Stimulated activated effector memory CD8-positive, alpha-beta T cell treated with anti-CD3 and anti-CD28 coated beads, Interleukin-12 subunit alpha, Interleukin-12 subunit beta, amount 100 ng/mL, for 72 hours (primary cell): ENCODE measurements at regions not wholly inside any gene's neighbourhood (a gene's known extent, or its start where the extent isn't known, plus 50 kb on each side); places are given as distances from the start of the nearest gene placed in this dataset.
"Not testable (repeated sequence)": the region's sequence is repeated elsewhere in the genome, so short reads cannot be mapped to it uniquely, and the experiment has no call there.

Experiments
- ATAC-seq: fragments of 150-1000 bp; cut with Tn5 transposase; 2 replicates; pipeline ENCODE4 v1.10.0; 2021
- DNase-seq, 2 donors: peaks; one replicate each; pipeline ENCODE4 v3.0.0; 2021 to 2022; ENCODE audit warnings: low spot score in 2 of 2
- H3K27ac Mint-ChIP-seq: one replicate; pipeline ENCODE4 v1.8.0; 2022; ENCODE audit warnings: mild to moderate bottlenecking, mixed read lengths
- H3K36me3 Mint-ChIP-seq: one replicate; pipeline ENCODE4 v1.8.0; 2022; ENCODE audit warnings: mild to moderate bottlenecking, mixed read lengths
- H3K4me1 Mint-ChIP-seq: one replicate; pipeline ENCODE4 v1.8.0; 2022; ENCODE audit warnings: mixed read lengths
- H3K4me3 Mint-ChIP-seq: one replicate; pipeline ENCODE4 v1.8.0; 2022; ENCODE audit warnings: mild to moderate bottlenecking, mixed read lengths
- H3K9me3 Mint-ChIP-seq: one replicate; pipeline ENCODE4 v1.8.0; 2022; ENCODE audit warnings: mixed read lengths

- Mint-ChIP-seq H3K4me1 (no peaks in the 10 kb centered on the region), H3K36me3 (no peaks in the 10 kb centered on the region), H3K27ac (no peak overlapping the region), H3K9me3 (no peaks in the 10 kb centered on the region), H3K4me3 (no peak overlapping the region)
- DNase-seq: no peak
- no peak for ATAC-seq
Observed at GRCh38 chr1:166630369-166630768, 208.9 kb upstream of the POGK start.

GRCh38 chr1:166638137-166638536 lies 201.1 kb upstream of the POGK start:
- H3K4me1 Mint-ChIP-seq: no peaks in the 10 kb centered on the region
- DNase-seq: no peak
- ATAC-seq: no peak
- no peak overlapping the region for H3K27ac Mint-ChIP-seq
- H3K9me3 Mint-ChIP-seq: no peaks in the 10 kb centered on the region
- H3K4me3 Mint-ChIP-seq: no peak overlapping the region
- H3K36me3 Mint-ChIP-seq: no peaks in the 10 kb centered on the region

DNA sequence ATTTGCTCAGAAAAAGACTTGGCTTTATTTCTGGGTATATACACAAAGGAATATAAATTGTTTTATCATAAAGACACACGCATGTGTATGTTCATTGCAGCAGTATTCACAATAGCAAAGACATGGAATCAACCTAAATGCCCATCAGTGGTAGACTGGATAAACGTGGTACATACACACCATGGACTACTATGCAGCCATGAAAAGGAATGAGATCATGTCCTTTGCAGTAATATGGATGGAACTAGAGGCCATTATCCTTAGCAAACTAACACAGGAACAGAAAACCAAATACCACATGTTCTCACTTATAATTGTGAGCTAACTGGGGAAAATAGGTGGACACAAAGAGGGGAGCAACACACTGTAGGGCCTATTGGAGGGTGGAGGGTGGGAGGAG lies 182.0 kb upstream of the POGK start:
- H3K36me3 Mint-ChIP-seq, H3K27ac Mint-ChIP-seq, H3K4me1 Mint-ChIP-seq, H3K9me3 Mint-ChIP-seq, ATAC-seq, DNase-seq, H3K4me3 Mint-ChIP-seq: not testable (repeated sequence)

GRCh38 chr1:166666790-166667189 lies 172.5 kb upstream of the POGK start:
- H3K9me3 Mint-ChIP-seq, H3K4me3 Mint-ChIP-seq, H3K27ac Mint-ChIP-seq: not testable (repeated sequence)

DNA sequence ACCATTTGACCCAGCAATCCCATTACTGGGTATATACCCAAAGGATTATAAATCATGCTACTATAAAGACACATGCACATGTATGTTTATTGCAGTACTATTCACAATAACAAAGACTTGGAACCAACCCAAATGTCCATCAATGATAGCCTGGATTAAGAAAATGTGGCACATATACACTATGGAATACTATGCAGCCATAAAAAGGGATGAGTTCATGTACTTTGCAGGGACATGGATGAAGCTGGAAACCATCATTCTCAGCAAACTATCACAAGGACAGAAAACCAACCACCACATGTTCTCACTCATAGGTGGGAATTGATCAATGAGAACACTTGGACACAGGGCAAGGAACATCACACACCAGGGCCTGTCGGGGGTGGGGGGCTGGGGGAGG lies 171.7 kb upstream of the POGK start:
- ATAC-seq: not testable (repeated sequence)

More at GRCh38 chr1:166666790-166667189, 172.5 kb upstream of the POGK start:
- ATAC-seq, DNase-seq, H3K4me1 Mint-ChIP-seq, H3K36me3 Mint-ChIP-seq: not testable (repeated sequence)

DNA sequence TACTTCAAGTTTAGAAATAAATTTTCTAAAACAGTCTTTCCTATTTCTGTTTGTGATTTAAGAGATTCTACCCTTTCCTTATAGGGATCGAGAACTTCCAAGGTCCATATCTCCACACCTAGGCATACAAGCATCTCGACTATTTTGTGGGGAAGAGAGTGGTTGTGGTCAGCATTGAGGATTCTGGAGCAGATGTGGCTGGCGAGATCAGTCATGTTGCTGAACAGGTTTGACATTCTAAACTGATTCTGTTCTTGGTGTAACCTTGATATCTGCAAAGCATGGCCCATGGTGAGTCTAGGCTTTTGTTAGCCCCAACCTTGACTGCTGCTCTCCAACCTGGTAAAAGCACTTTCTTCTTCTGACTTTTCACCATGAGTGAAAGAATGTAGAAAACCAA lies 167.6 kb upstream of the POGK start:
- DNase-seq (no peak), ATAC-seq (no peak)
- Mint-ChIP-seq H3K4me1 (peaks cover 14% of the 10 kb centered on the region), H3K9me3 (no peaks in the 10 kb centered on the region), H3K36me3 (no peaks in the 10 kb centered on the region), H3K27ac (no peak overlapping the region), H3K4me3 (no peak overlapping the region)

More for the DNA sequence above, 171.7 kb upstream of the POGK start:
- DNase-seq, H3K36me3 Mint-ChIP-seq, H3K4me1 Mint-ChIP-seq, H3K27ac Mint-ChIP-seq, H3K4me3 Mint-ChIP-seq, H3K9me3 Mint-ChIP-seq: not testable (repeated sequence)

GRCh38 chr1:166673722-166674121 lies 165.6 kb upstream of the POGK start:
- no peak overlapping the region for H3K4me3 Mint-ChIP-seq
- DNase-seq (no peak), ATAC-seq (no peak)
- no peak overlapping the region for H3K27ac Mint-ChIP-seq
- no peaks in the 10 kb centered on the region for H3K9me3 Mint-ChIP-seq
- no peaks in the 10 kb centered on the region for H3K36me3 Mint-ChIP-seq
- peaks cover 14% of the 10 kb centered on the region for H3K4me1 Mint-ChIP-seq

GRCh38 chr1:166675213-166675612 lies 164.1 kb upstream of the POGK start:
- DNase-seq: no peak

DNA sequence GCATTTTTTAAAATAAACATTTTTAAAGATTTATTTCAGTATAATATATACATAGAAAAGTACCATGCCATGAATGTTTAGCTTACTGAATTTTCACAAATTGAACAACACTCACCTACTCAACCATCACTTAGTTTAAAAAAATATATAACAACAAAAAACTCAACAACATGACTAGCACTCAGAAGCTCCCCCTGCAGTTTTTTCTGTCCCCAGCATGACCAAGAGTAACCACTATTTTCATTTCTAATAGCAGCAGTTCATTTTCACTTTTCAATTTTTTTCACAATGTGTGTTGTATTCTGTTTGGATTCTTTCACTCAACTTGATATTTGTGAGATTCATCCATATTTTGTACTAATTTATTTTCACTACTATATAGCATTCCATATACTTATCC lies 162.3 kb upstream of the POGK start:
- Mint-ChIP-seq H3K27ac (no peak overlapping the region), H3K4me3 (no peak overlapping the region), H3K9me3 (no peaks in the 10 kb centered on the region), H3K4me1 (peaks cover 14% of the 10 kb centered on the region), H3K36me3 (no peaks in the 10 kb centered on the region)
- DNase-seq: no peak
- ATAC-seq: no peak

More at GRCh38 chr1:166675213-166675612, 164.1 kb upstream of the POGK start:
- Mint-ChIP-seq H3K27ac (no peak overlapping the region), H3K4me3 (no peak overlapping the region), H3K4me1 (peaks cover 14% of the 10 kb centered on the region), H3K36me3 (no peaks in the 10 kb centered on the region), H3K9me3 (no peaks in the 10 kb centered on the region)
- no peak for ATAC-seq

DNA sequence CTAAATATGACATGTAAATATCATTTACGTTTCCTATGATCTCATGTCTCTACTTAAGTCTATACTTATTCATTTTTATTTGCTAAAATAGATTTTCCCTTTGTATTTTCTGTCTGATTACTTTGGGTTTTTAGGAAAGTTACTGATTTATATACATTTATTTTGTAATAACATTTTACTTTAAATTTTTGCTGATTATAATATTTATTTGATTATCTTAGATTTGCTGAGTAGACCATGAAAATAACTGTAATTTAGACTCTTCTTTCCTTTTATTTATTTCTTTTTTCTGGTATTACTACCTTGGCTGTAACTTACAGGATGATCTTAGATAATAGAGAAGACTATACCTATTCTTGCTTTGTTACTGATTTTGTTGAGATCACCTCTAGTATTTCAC lies 159.9 kb upstream of the POGK start:
- H3K9me3 Mint-ChIP-seq: no peaks in the 10 kb centered on the region
- no peaks in the 10 kb centered on the region for H3K4me1 Mint-ChIP-seq
- ATAC-seq: no peak
- no peak for DNase-seq
- no peaks in the 10 kb centered on the region for H3K36me3 Mint-ChIP-seq
- H3K4me3 Mint-ChIP-seq: no peak overlapping the region
- H3K27ac Mint-ChIP-seq: no peak overlapping the region

- Mint-ChIP-seq H3K9me3 (peaks cover 9% of the 10 kb centered on the region), H3K4me1 (no peaks in the 10 kb centered on the region), H3K36me3 (no peaks in the 10 kb centered on the region), H3K27ac (no peak overlapping the region), H3K4me3 (no peak overlapping the region)
- no peak for ATAC-seq
- no peak for DNase-seq
Observed at GRCh38 chr1:166682588-166682987, 156.7 kb upstream of the POGK start.

DNA sequence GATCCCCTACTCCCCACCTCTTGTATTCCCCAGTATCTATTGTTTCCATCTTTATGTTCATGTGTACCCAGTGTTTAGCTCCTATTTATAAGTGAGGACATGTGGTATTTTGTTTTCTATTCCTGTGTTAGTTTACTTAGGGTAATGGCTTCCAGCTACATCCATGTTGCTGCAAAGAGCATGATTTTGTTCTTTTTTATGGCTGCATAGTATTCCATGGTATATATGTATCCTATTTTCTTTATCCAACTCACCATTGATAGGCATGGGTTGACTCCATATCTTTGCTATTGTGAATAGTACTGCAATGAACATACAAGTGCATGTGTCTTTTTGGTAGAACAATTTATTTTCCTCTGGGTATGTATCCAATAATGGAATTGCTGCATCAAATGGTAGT lies 154.6 kb upstream of the POGK start:
- ATAC-seq, DNase-seq, H3K27ac Mint-ChIP-seq, H3K4me1 Mint-ChIP-seq, H3K9me3 Mint-ChIP-seq, H3K36me3 Mint-ChIP-seq, H3K4me3 Mint-ChIP-seq: not testable (repeated sequence)

- no peaks in the 10 kb centered on the region for H3K36me3 Mint-ChIP-seq
- ATAC-seq: no peak
Observed at GRCh38 chr1:166685200-166685599, 154.1 kb upstream of the POGK start.

DNA sequence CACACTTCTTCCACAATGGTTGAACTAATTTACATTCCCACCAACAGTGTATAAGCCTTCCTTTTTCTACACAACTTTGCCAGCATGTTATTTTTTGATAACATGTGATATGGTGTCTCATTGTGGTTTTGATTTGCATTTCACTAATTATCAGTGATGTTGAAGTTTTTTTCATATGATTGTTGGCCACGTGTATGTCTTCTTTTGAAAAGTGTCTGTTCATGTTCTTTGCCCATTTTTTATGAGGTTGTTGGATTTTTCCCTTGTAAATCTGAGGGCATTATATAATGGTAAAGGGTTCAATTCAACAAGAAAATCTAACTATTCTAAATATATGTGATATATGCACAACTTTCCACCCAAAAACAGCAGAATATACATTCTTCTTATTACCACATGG lies 153.4 kb upstream of the POGK start:
- H3K4me1 Mint-ChIP-seq, ATAC-seq, H3K9me3 Mint-ChIP-seq, H3K4me3 Mint-ChIP-seq, H3K27ac Mint-ChIP-seq, H3K36me3 Mint-ChIP-seq, DNase-seq: not testable (repeated sequence)

More at GRCh38 chr1:166685200-166685599, 154.1 kb upstream of the POGK start:
- Mint-ChIP-seq H3K4me3 (no peak overlapping the region), H3K4me1 (no peaks in the 10 kb centered on the region), H3K9me3 (peaks cover 9% of the 10 kb centered on the region), H3K27ac (no peak overlapping the region)
- no peak for DNase-seq

- DNase-seq, ATAC-seq, H3K36me3 Mint-ChIP-seq, H3K4me3 Mint-ChIP-seq, H3K9me3 Mint-ChIP-seq, H3K4me1 Mint-ChIP-seq, H3K27ac Mint-ChIP-seq: not testable (repeated sequence)
Observed at GRCh38 chr1:166690596-166690995, 148.7 kb upstream of the POGK start.

DNA sequence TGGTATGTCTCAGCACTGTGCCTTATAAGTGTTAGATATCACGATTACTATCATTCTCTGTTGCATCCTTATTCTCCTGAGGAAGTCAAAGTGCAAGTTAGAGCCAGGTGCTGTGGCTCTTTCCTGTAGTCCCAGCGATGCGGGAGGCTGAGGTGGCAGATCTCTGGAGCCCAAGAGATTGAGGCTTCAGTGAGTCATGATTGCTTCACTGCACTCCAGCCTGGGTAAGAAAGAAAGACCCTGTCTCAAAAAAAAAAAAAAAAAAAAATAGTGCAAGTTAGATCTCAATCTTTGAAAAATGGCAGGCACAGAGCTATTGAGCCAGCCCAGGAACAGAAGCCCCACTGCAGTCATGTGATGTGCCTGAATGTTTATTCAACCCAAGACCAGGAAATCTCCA lies 147.8 kb upstream of the POGK start:
- H3K9me3 Mint-ChIP-seq: no peaks in the 10 kb centered on the region
- no peak overlapping the region for H3K4me3 Mint-ChIP-seq
- H3K36me3 Mint-ChIP-seq: no peaks in the 10 kb centered on the region
- DNase-seq (no peak), ATAC-seq (no peak)
- H3K4me1 Mint-ChIP-seq: no peaks in the 10 kb centered on the region
- no peak overlapping the region for H3K27ac Mint-ChIP-seq

DNA sequence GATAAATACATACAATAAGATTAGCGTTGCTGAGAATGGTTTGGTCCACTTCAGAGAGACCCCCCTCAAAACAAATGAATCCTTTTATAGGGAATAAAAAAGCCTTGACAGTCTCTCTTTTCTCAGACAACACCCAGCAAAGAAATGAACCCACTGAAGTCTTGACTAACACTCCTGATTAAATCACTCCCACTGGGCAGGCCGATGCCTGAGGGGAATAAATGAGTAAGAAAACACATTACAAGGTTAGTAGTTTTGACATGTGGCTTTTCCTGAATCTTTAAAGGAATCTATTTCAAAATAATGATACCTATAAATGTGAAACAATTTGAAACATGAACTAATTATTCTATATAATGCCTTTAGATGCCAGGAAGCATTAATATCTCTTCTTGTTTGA lies 146.9 kb upstream of the POGK start:
- Mint-ChIP-seq H3K36me3 (no peaks in the 10 kb centered on the region), H3K9me3 (no peaks in the 10 kb centered on the region), H3K27ac (no peak overlapping the region), H3K4me1 (no peaks in the 10 kb centered on the region), H3K4me3 (no peak overlapping the region)
- ATAC-seq: no peak
- no peak for DNase-seq
